Urinary bladder (tissue), 3 donors: ENCODE measurements at regions not wholly inside any gene's neighbourhood (a gene's known extent, or its start where the extent isn't known, plus 50 kb on each side); places are given as distances from the start of the nearest gene placed in this dataset.

Source experiments
- DNase-seq: peaks from one replicate; pipeline ENCODE4 v3.0.0-alpha.2; 2015; ENCODE audit errors: extremely low spot score
- H3K27ac ChIP-seq: one replicate; pipeline ENCODE4 v1.5.1; 2013; ENCODE audit warnings: low read depth, mild to moderate bottlenecking, moderate library complexity
- H3K36me3 ChIP-seq: one replicate; pipeline ENCODE4 v1.6.1; 2013; ENCODE audit warnings: mild to moderate bottlenecking, moderate library complexity; ENCODE audit not compliant: insufficient read depth
- H3K4me1 ChIP-seq: one replicate; pipeline ENCODE4 v1.6.1; 2013; ENCODE audit warnings: mild to moderate bottlenecking, moderate library complexity; ENCODE audit not compliant: insufficient read depth
- H3K4me3 ChIP-seq: one replicate; pipeline ENCODE4 v1.5.1; 2013; ENCODE audit warnings: low read depth, low read length
- WGBS: extraction: QIAGEN DNeasy Blood & Tissue Kit; methylation state at CpG from one replicate; pipeline ENCODE4 v1.1.7; 2013; 5-methylcytosine and 5-hydroxymethylcytosine counted together
- donor health status: healthy with polysubstance abuse.
- donor health status: healthy.

- H3K4me1 ChIP-seq = no peaks in the 10 kb centered on the region
- WGBS = 93% methylated on average over 3 of the region's 3 CpGs
- H3K4me3 ChIP-seq = no peak overlapping the region
- no peak for DNase-seq
- no peaks in the 10 kb centered on the region for H3K36me3 ChIP-seq
- H3K27ac ChIP-seq = no peak overlapping the region
These were observed 239.9 kb downstream of the PCDH10 start for GRCh38 chr4:133389029-133389428.

GRCh38 chr4:133385161-133385954 is 236.3 kb downstream of the PCDH10 start:
- WGBS = 95% methylated on average over 23 of the region's 23 CpGs
- no peaks in the 10 kb centered on the region for H3K36me3 ChIP-seq
- no peak overlapping the region for H3K4me3 ChIP-seq
- no peaks in the 10 kb centered on the region for H3K4me1 ChIP-seq
- DNase-seq = no peak
- no peak overlapping the region for H3K27ac ChIP-seq

GRCh38 chr4:133379681-133380438 is 230.8 kb downstream of the PCDH10 start:
- Histone ChIP-seq H3K36me3 (no peaks in the 10 kb centered on the region), H3K4me3 (no peak overlapping the region), H3K4me1 (no peaks in the 10 kb centered on the region), H3K27ac (no peak overlapping the region)
- WGBS = 94% methylated on average over 22 of the region's 22 CpGs
- no peak for DNase-seq

- Histone ChIP-seq H3K36me3 (no peaks in the 10 kb centered on the region), H3K27ac (no peak overlapping the region), H3K4me3 (no peak overlapping the region), H3K4me1 (no peaks in the 10 kb centered on the region)
- WGBS = 92% methylated on average over 2 of the region's 2 CpGs
- DNase-seq = no peak
These were observed 228.2 kb downstream of the PCDH10 start for GRCh38 chr4:133377286-133377685.

- WGBS = 73% methylated on average over 2 of the region's 2 CpGs
- DNase-seq = no peak
- Histone ChIP-seq H3K27ac (no peak overlapping the region), H3K4me1 (no peaks in the 10 kb centered on the region), H3K4me3 (no peak overlapping the region), H3K36me3 (no peaks in the 10 kb centered on the region)
These were observed 223.6 kb downstream of the PCDH10 start for GRCh38 chr4:133372699-133373098.

- Histone ChIP-seq H3K4me3 (no peak overlapping the region), H3K27ac (no peak overlapping the region), H3K36me3 (no peaks in the 10 kb centered on the region), H3K4me1 (no peaks in the 10 kb centered on the region)
- WGBS = 84% methylated on average over 3 of the region's 3 CpGs
- DNase-seq = no peak
These were observed 206.5 kb downstream of the PCDH10 start for GRCh38 chr4:133355633-133356032.

GRCh38 chr4:133347409-133347808 is 198.3 kb downstream of the PCDH10 start:
- no peaks in the 10 kb centered on the region for H3K4me1 ChIP-seq
- no peak overlapping the region for H3K27ac ChIP-seq
- no peaks in the 10 kb centered on the region for H3K36me3 ChIP-seq
- H3K4me3 ChIP-seq = no peak overlapping the region
- 50% methylated on average over 1 of the region's 1 CpG for WGBS
- no peak for DNase-seq

- H3K4me3 ChIP-seq = no peak overlapping the region
- no peaks in the 10 kb centered on the region for H3K4me1 ChIP-seq
- no peaks in the 10 kb centered on the region for H3K36me3 ChIP-seq
- DNase-seq = no peak
- 81% methylated on average over 1 of the region's 1 CpG for WGBS
- no peak overlapping the region for H3K27ac ChIP-seq
These were observed 175.4 kb downstream of the PCDH10 start for GRCh38 chr4:133324491-133324890.

GRCh38 chr4:133323670-133324069 is 174.6 kb downstream of the PCDH10 start:
- 92% methylated on average over 3 of the region's 3 CpGs for WGBS
- H3K36me3 ChIP-seq = no peaks in the 10 kb centered on the region
- H3K4me3 ChIP-seq = no peak overlapping the region
- no peak overlapping the region for H3K27ac ChIP-seq
- no peak for DNase-seq
- no peaks in the 10 kb centered on the region for H3K4me1 ChIP-seq

- Histone ChIP-seq H3K4me1 (no peaks in the 10 kb centered on the region), H3K27ac (no peak overlapping the region), H3K36me3 (no peaks in the 10 kb centered on the region), H3K4me3 (no peak overlapping the region)
- WGBS = 16% methylated on average over 2 of the region's 2 CpGs
- no peak for DNase-seq
These were observed 171.6 kb downstream of the PCDH10 start for GRCh38 chr4:133320576-133321170.

GRCh38 chr4:133316909-133317308 is 167.8 kb downstream of the PCDH10 start:
- H3K36me3 ChIP-seq = no peaks in the 10 kb centered on the region
- H3K4me3 ChIP-seq = no peak overlapping the region
- 78% methylated on average over 5 of the region's 5 CpGs for WGBS
- no peaks in the 10 kb centered on the region for H3K4me1 ChIP-seq
- H3K27ac ChIP-seq = no peak overlapping the region
- no peak for DNase-seq

GRCh38 chr4:133314991-133315390 is 165.9 kb downstream of the PCDH10 start:
- 82% methylated on average over 1 of the region's 1 CpG for WGBS
- no peak for DNase-seq
- no peaks in the 10 kb centered on the region for H3K36me3 ChIP-seq
- no peak overlapping the region for H3K4me3 ChIP-seq
- no peak overlapping the region for H3K27ac ChIP-seq
- no peaks in the 10 kb centered on the region for H3K4me1 ChIP-seq

GRCh38 chr4:133287396-133287795 is 138.3 kb downstream of the PCDH10 start:
- H3K4me3 ChIP-seq = no peak overlapping the region
- H3K36me3 ChIP-seq = no peaks in the 10 kb centered on the region
- no peak overlapping the region for H3K27ac ChIP-seq
- WGBS = 76% methylated on average over 3 of the region's 3 CpGs
- no peak for DNase-seq
- no peaks in the 10 kb centered on the region for H3K4me1 ChIP-seq

- H3K27ac ChIP-seq = no peak overlapping the region
- no peaks in the 10 kb centered on the region for H3K36me3 ChIP-seq
- H3K4me1 ChIP-seq = no peaks in the 10 kb centered on the region
- H3K4me3 ChIP-seq = no peak overlapping the region
- no peak for DNase-seq
- WGBS = 59% methylated on average over 1 of the region's 1 CpG
These were observed 129.5 kb downstream of the PCDH10 start for GRCh38 chr4:133278591-133278990.
